ENCODE measurements at regions not wholly inside any gene's neighbourhood (a gene's known extent, or its start where the extent isn't known, plus 50 kb on each side); places are given as distances from the start of the nearest gene placed in this dataset.

DNA sequence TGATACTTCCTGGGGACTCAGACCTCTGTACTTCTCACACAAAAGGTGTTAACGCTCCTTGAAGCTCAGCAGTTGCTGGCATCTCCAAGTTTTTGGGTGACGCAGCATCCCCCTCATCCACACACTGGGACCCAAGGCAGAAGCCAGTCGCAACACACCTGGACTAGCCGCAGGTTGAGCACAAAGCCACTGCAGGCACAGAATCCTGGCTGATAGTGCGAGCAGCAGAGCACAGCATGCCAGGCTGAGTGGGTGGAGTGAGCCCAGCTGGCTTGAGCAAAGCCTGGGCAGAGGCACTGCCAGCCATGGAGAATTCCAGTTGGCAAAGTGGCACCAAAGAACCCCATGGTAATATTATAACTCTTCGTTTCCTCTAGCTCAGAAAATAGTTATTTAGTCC, 873.2 kb upstream of the NDST4 start:
- TF ChIP-seq CTCF (conservative IDR thresholded peaks at IDR 0.05) (no peak), ZFX (IDR thresholded peaks at IDR 0.05) (no peak)

All from C4-2B (cell line).